HCT116 (cell line): ENCODE measurements at regions not wholly inside any gene's neighbourhood (a gene's known extent, or its start where the extent isn't known, plus 50 kb on each side); places are given as distances from the start of the nearest gene placed in this dataset.

Source experiments
- ATAC-seq: fragments of 200-7000 bp; cut with Tn5 transposase; 2 replicates; pipeline ENCODE4 v1.9.1; 2020; ENCODE audit warnings: mild to moderate bottlenecking, moderate library complexity
- BruUV-seq: library from RNA; stranded (reverse); fragments of 400-500 nt; replicated peaks from 2 replicates; lab custom pipeline; 2021; lab: Mats Ljungman, UMichigan
- CTCF ChIA-PET: fragments of 300-600 bp; sonication (Branson Sonifier 250); formaldehyde crosslinking; loops from one replicate; lab custom pipeline; 2021; ENCODE audit warnings: antibody characterized with exemption; lab: Charles Lee
- POLR2A ChIA-PET: fragments of 300-600, 350-600 bp; sonication (Branson Sonifier 250); formaldehyde crosslinking; loops from one replicate; lab custom pipeline; 2021; ENCODE audit warnings: antibody characterized with exemption; lab: Charles Lee
- RAD21 ChIA-PET, 2 experiments: fragments of 300-600 bp; sonication (Branson Sonifier 250); formaldehyde crosslinking; loops; one replicate each; lab custom pipeline; 2023; ENCODE audit warnings: low total read pairs in 2 of 2; ENCODE audit not compliant: uncharacterized antibody in 2 of 2, unreplicated experiment in 2 of 2, low non-redundant PET in 1 of 2; lab: Charles Lee
- DNase-seq: peaks from one replicate; pipeline ENCODE4 v3.0.0-alpha.2; 2010; ENCODE audit warnings: low read depth, low spot score
- H2AFZ ChIP-seq: fragments of 200-600 bp; shearing (Covaris generic), sonication (generic); 2 replicates; pipeline ENCODE4 v1.6.1; 2017; ENCODE audit warnings: low read depth, mixed run types, mixed read lengths, antibody characterized with exemption, low read length; ENCODE audit not compliant: poor library complexity, severe bottlenecking
- H3K27ac ChIP-seq: 2 replicates; pipeline ENCODE4 v1.5.1; 2012; ENCODE audit warnings: low read depth, low read length
- H3K27me3 ChIP-seq: fragments of 200-600 bp; sonication (generic); 2 replicates; pipeline ENCODE4 v1.6.1; 2016; ENCODE audit warnings: mixed run types, low read length, mixed read lengths; ENCODE audit not compliant: insufficient read depth
- H3K36me3 ChIP-seq, 2 experiments: fragments of 200-500 bp in 1 of 2; fragments of 200-600 bp in 1 of 2; sonication (Bioruptor generic) in 1 of 2; sonication (generic) in 1 of 2; 2 replicates each; pipeline versions ENCODE4 v1.5.1 to v1.6.1; 2014 to 2016; ENCODE audit warnings: low read length in 2 of 2, inconsistent platforms in 1 of 2, mixed read lengths in 1 of 2, mixed run types in 1 of 2; ENCODE audit not compliant: insufficient read depth in 2 of 2, control insufficient read depth in 1 of 2
- H3K4me1 ChIP-seq, 2 experiments: fragments of 200-600 bp in 1 of 2; sonication (generic) in 1 of 2; 2 replicates each; pipeline versions ENCODE4 v1.5.1 to v1.6.1; 2012 to 2017; ENCODE audit warnings: low read length in 2 of 2, inconsistent platforms in 1 of 2, mild to moderate bottlenecking in 1 of 2, mixed read lengths in 1 of 2, mixed run types in 1 of 2, moderate library complexity in 1 of 2; ENCODE audit not compliant: insufficient read depth in 2 of 2, control insufficient read depth in 1 of 2
- H3K4me2 ChIP-seq: fragments of 200-600 bp; sonication (generic); 2 replicates; pipeline ENCODE4 v1.6.1; 2017; ENCODE audit warnings: mixed run types, low read length, mixed read lengths
- H3K4me3 ChIP-seq, 2 experiments: fragments of 200-600 bp in 1 of 2; sonication (generic) in 1 of 2; replicated peaks in 1 of 2; 2 replicates each; pipeline ENCODE4 v1.5.1; 2011 to 2016; ENCODE audit warnings: low read length in 2 of 2, control low read depth in 1 of 2, low read depth in 1 of 2, mild to moderate bottlenecking in 1 of 2, mixed read lengths in 1 of 2, mixed run types in 1 of 2
- H3K79me2 ChIP-seq: fragments of 200-600 bp; sonication (generic); 2 replicates; pipeline ENCODE4 v1.6.1; 2017; ENCODE audit warnings: mild to moderate bottlenecking, mixed run types, low read length, moderate library complexity, mixed read lengths; ENCODE audit not compliant: insufficient read depth
- H3K9ac ChIP-seq: fragments of 200-600 bp; sonication (generic); 2 replicates; pipeline ENCODE4 v1.6.1; 2016; ENCODE audit warnings: low read length, mixed read lengths
- H3K9me2 ChIP-seq: fragments of 200-600 bp; sonication (generic), shearing (Covaris generic); 2 replicates; pipeline ENCODE4 v1.6.1; 2017; ENCODE audit warnings: mixed run types, mild to moderate bottlenecking, moderate library complexity; ENCODE audit not compliant: insufficient read depth
- H3K9me3 ChIP-seq, 2 experiments: fragments of 200-500 bp in 1 of 2; fragments of 200-600 bp in 1 of 2; sonication (Bioruptor generic) in 1 of 2; sonication (generic) in 1 of 2; 2 replicates each; pipeline ENCODE4 v1.6.1; 2014 to 2017; ENCODE audit warnings: low read length in 2 of 2, mixed read lengths in 2 of 2, inconsistent platforms in 1 of 2, low read depth in 1 of 2, mild to moderate bottlenecking in 1 of 2, mixed run types in 1 of 2, moderate library complexity in 1 of 2; ENCODE audit not compliant: control insufficient read depth in 1 of 2, insufficient read depth in 1 of 2
- H4K20me1 ChIP-seq: fragments of 200-600 bp; sonication (generic), shearing (Covaris generic); 2 replicates; pipeline ENCODE4 v1.6.1; 2017; ENCODE audit warnings: mixed run types, mild to moderate bottlenecking, moderate library complexity; ENCODE audit not compliant: insufficient read depth
- FOSL1 ChIP-seq: IDR thresholded peaks from 2 replicates; pipeline ENCODE4 v1.6.1; 2012; ENCODE audit warnings: low read depth
- MAX ChIP-seq: IDR thresholded peaks from 2 replicates; pipeline ENCODE4 v1.6.1; 2012
- POLR2AphosphoS5 ChIP-seq: IDR thresholded peaks from 2 replicates; pipeline ENCODE4 v1.6.1; 2011; ENCODE audit warnings: mild to moderate bottlenecking, low read depth, low read length, moderate library complexity
- SIN3A ChIP-seq: IDR thresholded peaks from 2 replicates; pipeline ENCODE4 v1.6.1; 2012; ENCODE audit warnings: low read depth
- SP1 ChIP-seq: IDR thresholded peaks from 2 replicates; pipeline ENCODE4 v1.6.1; 2012; ENCODE audit warnings: low read depth
- SRF ChIP-seq: IDR thresholded peaks from 2 replicates; pipeline ENCODE4 v1.6.1; 2012; ENCODE audit warnings: low read depth
- intact Hi-C: fragments of 100-400 bp; cut with micrococcal nuclease; formaldehyde crosslinking; loops from 2 replicates; pipeline ENCODE4 v1.10.0; 2022

DNA sequence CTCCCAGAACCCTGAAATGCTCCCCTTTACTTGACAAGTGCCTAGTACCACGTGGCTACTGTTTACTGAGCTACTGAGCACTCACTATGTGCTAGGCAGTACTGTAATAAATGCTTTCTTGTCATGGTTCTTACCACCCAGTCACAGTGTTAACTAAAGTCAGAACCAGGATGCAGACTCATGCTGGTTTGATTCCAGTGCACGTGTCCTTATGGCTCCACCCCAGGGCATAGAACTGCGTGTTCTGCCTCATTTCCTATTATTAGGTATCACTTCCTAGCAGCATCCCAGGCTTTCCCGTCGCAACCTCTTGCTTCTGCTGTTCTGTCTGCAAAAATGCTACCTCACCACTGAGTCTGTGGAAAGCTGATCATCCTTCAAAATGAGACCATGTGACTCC lies 71.7 kb upstream of the DOCK1 start:
- ChIA-PET POLR2A (no interaction called here), RAD21 (no interaction called here), CTCF (no interaction called here)
- Histone ChIP-seq H3K27me3 (peaks cover 72% of the 10 kb centered on the region), H2AFZ (no peak overlapping the region), H3K9ac (no peak overlapping the region), H3K9me3 (no peaks in the 10 kb centered on the region), H4K20me1 (no peaks in the 10 kb centered on the region), H3K9me2 (no peaks in the 10 kb centered on the region), H3K79me2 (no peaks in the 10 kb centered on the region), H3K36me3 (no peaks in the 10 kb centered on the region), H3K27ac (no peak overlapping the region), H3K4me3 (no peak overlapping the region), H3K4me2 (no peak overlapping the region), H3K4me1 (no peaks in the 10 kb centered on the region)
- BruUV-seq, result no TSS peak
- intact Hi-C loops, result no loop called here
- no peak for ATAC-seq
- DNase-seq, result no peak
- TF ChIP-seq POLR2AphosphoS5 (no peak), SRF (no peak), FOSL1 (no peak), SIN3A (no peak), MAX (no peak)

DNA sequence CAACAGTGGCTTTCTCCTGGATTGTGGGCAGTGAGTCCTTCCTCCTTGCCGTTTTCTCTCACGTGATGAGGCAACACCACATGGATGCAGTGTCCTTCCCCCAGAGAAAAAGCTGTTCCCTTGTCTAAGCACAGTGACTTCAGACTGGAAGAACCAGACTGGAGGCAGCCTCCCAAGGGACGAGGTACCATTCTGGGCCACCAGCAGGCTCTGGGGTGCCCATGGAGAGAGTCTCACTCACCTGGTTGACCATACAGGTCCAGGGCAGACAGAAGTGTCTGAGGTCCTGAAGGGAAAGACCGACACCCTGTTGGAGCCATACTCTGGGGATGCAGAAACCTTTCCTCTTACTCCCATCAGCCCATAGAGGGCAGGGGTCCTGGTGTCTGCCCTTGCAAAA lies 69.2 kb upstream of the DOCK1 start:
- CTCF ChIA-PET, result no interaction called here
- no peaks in the 10 kb centered on the region for H3K79me2 ChIP-seq
- H3K27me3 ChIP-seq, result peaks cover 72% of the 10 kb centered on the region
- DNase-seq, result no peak
- no TSS peak for BruUV-seq
- intact Hi-C loops, result no loop called here
- TF ChIP-seq SP1, result no peak
- TF ChIP-seq, all 23 proteins: peak for 0
- Histone ChIP-seq H3K9ac (no peak overlapping the region), H3K4me2 (no peak overlapping the region), H2AFZ (no peak overlapping the region), H3K9me3 (no peaks in the 10 kb centered on the region), H4K20me1 (no peaks in the 10 kb centered on the region), H3K4me1 (0 out of 4 replicates have a peak, but pooled peaks cover 3 to 4% of the 10 kb centered on the region in 2 experiments), H3K4me3 (no peak overlapping the region), H3K36me3 (no peaks in the 10 kb centered on the region), H3K27ac (no peak overlapping the region), H3K9me2 (no peaks in the 10 kb centered on the region)
- RAD21 ChIA-PET, result no interaction called here
- ATAC-seq, result 0 out of 2 replicates have a peak, but pooled peaks have one; percentile 30
- POLR2A ChIA-PET, result no interaction called here
